HUES6 (cell line): ENCODE measurements at regions not wholly inside any gene's neighbourhood (a gene's known extent, or its start where the extent isn't known, plus 50 kb on each side); places are given as distances from the start of the nearest gene placed in this dataset.
"Not testable (repeated sequence)": the region's sequence is repeated elsewhere in the genome, so short reads cannot be mapped to it uniquely, and the experiment has no call there.

Source experiments
- H3K27ac ChIP-seq: 2 replicates; pipeline ENCODE4 v1.7.0; 2013; ENCODE audit warnings: low read depth, mild to moderate bottlenecking, low read length, inconsistent platforms
- H3K27me3 ChIP-seq: 2 replicates; pipeline ENCODE4 v1.6.1; 2013; ENCODE audit warnings: low read length; ENCODE audit not compliant: control insufficient read depth, insufficient read depth
- H3K36me3 ChIP-seq: 2 replicates; pipeline ENCODE4 v1.6.1; 2013; ENCODE audit warnings: low read length; ENCODE audit not compliant: control insufficient read depth, insufficient read depth
- H3K4me1 ChIP-seq: 2 replicates; pipeline ENCODE4 v1.6.1; 2013; ENCODE audit warnings: low read length; ENCODE audit not compliant: control insufficient read depth, insufficient read depth
- H3K4me3 ChIP-seq: 2 replicates; pipeline ENCODE4 v1.5.1; 2013; ENCODE audit warnings: low read depth, low read length
- H3K9ac ChIP-seq: one replicate; pipeline ENCODE4 v1.6.1; 2013; ENCODE audit warnings: mild to moderate bottlenecking, low read length
- H3K9me3 ChIP-seq: 2 replicates; pipeline ENCODE4 v1.6.1; 2013; ENCODE audit warnings: low read depth, low read length; ENCODE audit not compliant: control insufficient read depth, insufficient read depth

GRCh38 chr2:185947722-185948121 lies 209.1 kb downstream of the FSIP2 start:
- Histone ChIP-seq H3K36me3 (no peaks in the 10 kb centered on the region), H3K9me3 (peaks cover 2% of the 10 kb centered on the region; the same call in 1 of the 2 replicates)

GRCh38 chr2:185952100-185952499 lies 213.5 kb downstream of the FSIP2 start:
- Histone ChIP-seq H3K9me3 (no peaks in the 10 kb centered on the region), H3K4me3 (no peak overlapping the region), H3K27ac (no peak overlapping the region), H3K9ac (no peak overlapping the region), H3K27me3 (no peaks in the 10 kb centered on the region), H3K4me1 (no peaks in the 10 kb centered on the region), H3K36me3 (no peaks in the 10 kb centered on the region)

More at GRCh38 chr2:185947722-185948121, 209.1 kb downstream of the FSIP2 start:
- no peak overlapping the region for H3K9ac ChIP-seq
- no peaks in the 10 kb centered on the region for H3K4me1 ChIP-seq
- no peaks in the 10 kb centered on the region for H3K27me3 ChIP-seq
- no peak overlapping the region for H3K27ac ChIP-seq
- H3K4me3 ChIP-seq, result no peak overlapping the region

GRCh38 chr2:185954389-185954788 lies 215.8 kb downstream of the FSIP2 start:
- Histone ChIP-seq H3K27ac (no peak overlapping the region), H3K4me1 (no peaks in the 10 kb centered on the region), H3K27me3 (no peaks in the 10 kb centered on the region), H3K9me3 (no peaks in the 10 kb centered on the region), H3K36me3 (no peaks in the 10 kb centered on the region), H3K9ac (no peak overlapping the region), H3K4me3 (no peak overlapping the region)

GRCh38 chr2:185955050-185955449 lies 216.4 kb downstream of the FSIP2 start:
- Histone ChIP-seq H3K4me3 (no peak overlapping the region), H3K36me3 (no peaks in the 10 kb centered on the region), H3K27ac (no peak overlapping the region), H3K27me3 (no peaks in the 10 kb centered on the region), H3K4me1 (no peaks in the 10 kb centered on the region), H3K9me3 (no peaks in the 10 kb centered on the region), H3K9ac (no peak overlapping the region)

DNA sequence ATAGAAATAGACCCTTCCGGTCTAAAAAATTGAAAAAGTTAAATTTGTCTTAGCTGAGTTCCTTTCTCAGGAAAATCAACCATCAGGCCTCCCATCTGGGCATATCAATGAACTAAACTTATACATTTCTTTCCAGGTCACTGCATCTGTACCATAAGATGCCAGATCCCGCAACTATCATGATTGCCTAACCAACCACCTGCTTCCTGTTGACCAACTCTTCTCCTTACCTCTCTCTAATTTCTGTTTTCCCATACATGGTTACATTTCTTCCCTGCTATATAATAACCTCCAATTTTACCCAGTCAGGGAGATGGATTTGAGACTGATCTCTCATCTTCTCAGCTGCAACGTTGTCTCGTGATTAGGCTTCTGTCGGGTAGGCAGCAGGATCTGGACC lies 228.7 kb downstream of the FSIP2 start:
- H3K27ac ChIP-seq, result no peak overlapping the region

DNA sequence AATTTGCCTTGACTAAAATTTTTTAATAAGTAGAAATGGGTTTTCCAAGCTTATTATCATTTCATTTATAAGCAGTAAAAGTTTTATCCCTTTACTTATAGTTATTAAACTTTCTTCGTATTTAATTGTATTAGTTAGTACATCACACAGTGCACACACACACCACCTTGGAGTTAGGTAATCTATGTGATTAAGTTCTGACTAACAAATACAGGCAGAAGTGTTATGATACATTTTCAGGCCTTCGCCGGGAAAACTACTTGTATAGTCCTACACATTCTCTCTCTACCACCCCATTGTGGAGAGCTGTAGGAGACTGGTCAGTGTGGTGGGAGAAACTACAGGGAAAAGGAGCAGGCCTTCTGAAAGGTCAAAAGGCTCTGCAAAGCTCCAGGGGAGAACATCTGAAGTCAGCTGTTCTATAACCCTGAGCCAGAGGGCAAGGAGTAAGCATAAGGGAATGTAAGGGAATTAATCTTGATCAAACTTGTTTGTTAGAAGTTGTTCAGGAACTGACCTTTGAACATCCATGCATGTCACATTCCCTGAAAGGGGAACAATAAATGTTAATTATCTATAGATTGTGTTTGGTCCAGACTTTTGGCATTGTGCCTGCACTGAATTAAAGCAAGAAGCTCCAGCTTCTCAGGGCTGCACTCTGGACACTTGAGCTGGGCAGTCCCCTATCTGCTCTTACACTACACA lies 231.7 kb downstream of the FSIP2 start:
- no peak overlapping the region for H3K4me3 ChIP-seq
- H3K27me3 ChIP-seq, result no peaks in the 10 kb centered on the region
- H3K27ac ChIP-seq, result no peak overlapping the region
- no peaks in the 10 kb centered on the region for H3K36me3 ChIP-seq
- H3K9me3 ChIP-seq, result peaks cover 11% of the 10 kb centered on the region
- no peak overlapping the region for H3K9ac ChIP-seq
- no peaks in the 10 kb centered on the region for H3K4me1 ChIP-seq

More for the DNA sequence above, 228.7 kb downstream of the FSIP2 start:
- Histone ChIP-seq H3K9me3 (peaks cover 6% of the 10 kb centered on the region), H3K4me1 (no peaks in the 10 kb centered on the region), H3K27me3 (no peaks in the 10 kb centered on the region), H3K4me3 (no peak overlapping the region), H3K9ac (no peak overlapping the region), H3K36me3 (no peaks in the 10 kb centered on the region)

- Histone ChIP-seq H3K36me3 (no peaks in the 10 kb centered on the region), H3K27ac (no peak overlapping the region), H3K4me1 (no peaks in the 10 kb centered on the region), H3K4me3 (no peak overlapping the region), H3K9me3 (no peaks in the 10 kb centered on the region), H3K27me3 (no peaks in the 10 kb centered on the region), H3K9ac (no peak overlapping the region)
These were observed 240.2 kb downstream of the FSIP2 start for GRCh38 chr2:185978634-185979407.

- H3K27ac ChIP-seq, result no peak overlapping the region
- H3K9ac ChIP-seq, result no peak overlapping the region
- no peaks in the 10 kb centered on the region for H3K27me3 ChIP-seq
- no peaks in the 10 kb centered on the region for H3K9me3 ChIP-seq
- H3K4me1 ChIP-seq, result no peaks in the 10 kb centered on the region
- H3K4me3 ChIP-seq, result no peak overlapping the region
- no peaks in the 10 kb centered on the region for H3K36me3 ChIP-seq
These were observed 241.0 kb downstream of the FSIP2 start for GRCh38 chr2:185979546-185980071.

GRCh38 chr2:185980944-185981343 lies 242.3 kb downstream of the FSIP2 start:
- no peaks in the 10 kb centered on the region for H3K9me3 ChIP-seq
- no peaks in the 10 kb centered on the region for H3K36me3 ChIP-seq
- H3K4me1 ChIP-seq, result no peaks in the 10 kb centered on the region
- no peaks in the 10 kb centered on the region for H3K27me3 ChIP-seq
- H3K9ac ChIP-seq, result no peak overlapping the region
- no peak overlapping the region for H3K27ac ChIP-seq
- H3K4me3 ChIP-seq, result no peak overlapping the region

DNA sequence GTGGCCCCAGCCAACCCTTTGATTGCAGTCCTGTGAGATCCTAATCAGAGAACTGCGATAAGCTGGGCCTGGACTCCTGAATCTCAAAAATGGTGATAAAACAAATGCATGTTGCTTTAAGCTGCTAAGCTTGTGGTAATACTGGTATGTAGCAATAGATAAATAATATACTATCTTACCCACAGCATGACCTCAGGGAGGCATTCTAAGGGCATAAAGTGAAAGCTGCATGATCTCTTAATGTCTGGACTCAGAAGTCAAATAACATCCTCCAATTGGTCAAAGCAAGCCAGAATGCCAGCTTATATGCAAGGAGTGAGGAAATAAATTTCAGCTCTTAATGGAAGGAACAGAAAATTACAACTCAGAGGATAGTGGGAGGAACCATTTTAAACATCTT lies 246.1 kb downstream of the FSIP2 start:
- Histone ChIP-seq H3K27ac (no peak overlapping the region), H3K36me3 (no peaks in the 10 kb centered on the region), H3K4me1 (no peaks in the 10 kb centered on the region)

DNA sequence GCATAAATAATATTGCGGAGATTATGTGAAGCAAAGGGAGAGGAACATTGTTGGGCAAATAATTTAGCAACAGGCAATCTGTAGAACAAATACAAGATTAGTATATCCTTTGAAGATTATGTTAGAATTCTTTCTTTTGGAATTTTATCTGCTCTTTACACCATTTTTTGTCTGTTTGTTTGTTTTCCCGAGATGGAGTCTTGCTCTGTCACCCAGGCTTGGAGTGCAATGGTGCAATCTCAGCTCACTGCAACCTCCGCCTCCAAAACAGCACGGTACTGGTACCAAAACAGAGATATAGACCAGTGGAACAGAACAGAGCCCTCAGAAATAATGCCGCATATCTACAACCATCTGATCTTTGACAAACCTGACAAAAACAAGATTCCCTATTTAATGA lies 250.3 kb downstream of the FSIP2 start:
- not testable (repeated sequence) for H3K4me3 ChIP-seq, H3K4me1 ChIP-seq, H3K9ac ChIP-seq, H3K27ac ChIP-seq, H3K36me3 ChIP-seq, H3K9me3 ChIP-seq, H3K27me3 ChIP-seq

More for the DNA sequence above, 246.1 kb downstream of the FSIP2 start:
- no peaks in the 10 kb centered on the region for H3K9me3 ChIP-seq
- no peak overlapping the region for H3K4me3 ChIP-seq
- no peaks in the 10 kb centered on the region for H3K27me3 ChIP-seq
- H3K9ac ChIP-seq, result no peak overlapping the region
